22Rv1 (cell line): ENCODE measurements at regions not wholly inside any gene's neighbourhood (a gene's known extent, or its start where the extent isn't known, plus 50 kb on each side); places are given as distances from the start of the nearest gene placed in this dataset.

ENCODE experiments used
- ZFX ChIP-seq: fragments of 450-650 bp; IDR thresholded peaks from 2 replicates; pipeline ENCODE4 v1.6.1; 2017; ENCODE audit warnings: antibody characterized with exemption, borderline replicate concordance
- TF ChIP-seq, protein P1 (sequence below): fragments of 450-650 bp; IDR thresholded peaks from 2 replicates; pipeline ENCODE4 v1.5.1; 2017; ENCODE audit warnings: mild to moderate bottlenecking

DNA sequence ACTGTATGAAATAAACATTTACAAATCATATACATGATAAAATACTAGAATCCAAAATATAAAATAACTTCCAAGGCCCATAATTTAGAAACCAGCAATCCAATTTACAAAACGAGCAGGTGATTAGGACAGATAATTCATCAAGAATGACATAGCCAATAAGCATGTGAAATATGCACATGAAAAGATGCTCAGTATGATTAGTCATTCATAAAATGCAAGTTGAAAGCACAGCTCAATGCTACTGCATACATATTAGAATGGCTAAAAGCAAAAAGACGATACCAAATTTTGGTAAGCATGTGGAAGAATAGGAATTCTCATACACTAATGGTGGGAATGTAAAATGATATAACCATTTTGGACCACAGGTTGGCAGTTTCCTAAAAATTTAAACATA, 837.2 kb upstream of the MIR17HG start:
- TF ChIP-seq, protein P1, sequence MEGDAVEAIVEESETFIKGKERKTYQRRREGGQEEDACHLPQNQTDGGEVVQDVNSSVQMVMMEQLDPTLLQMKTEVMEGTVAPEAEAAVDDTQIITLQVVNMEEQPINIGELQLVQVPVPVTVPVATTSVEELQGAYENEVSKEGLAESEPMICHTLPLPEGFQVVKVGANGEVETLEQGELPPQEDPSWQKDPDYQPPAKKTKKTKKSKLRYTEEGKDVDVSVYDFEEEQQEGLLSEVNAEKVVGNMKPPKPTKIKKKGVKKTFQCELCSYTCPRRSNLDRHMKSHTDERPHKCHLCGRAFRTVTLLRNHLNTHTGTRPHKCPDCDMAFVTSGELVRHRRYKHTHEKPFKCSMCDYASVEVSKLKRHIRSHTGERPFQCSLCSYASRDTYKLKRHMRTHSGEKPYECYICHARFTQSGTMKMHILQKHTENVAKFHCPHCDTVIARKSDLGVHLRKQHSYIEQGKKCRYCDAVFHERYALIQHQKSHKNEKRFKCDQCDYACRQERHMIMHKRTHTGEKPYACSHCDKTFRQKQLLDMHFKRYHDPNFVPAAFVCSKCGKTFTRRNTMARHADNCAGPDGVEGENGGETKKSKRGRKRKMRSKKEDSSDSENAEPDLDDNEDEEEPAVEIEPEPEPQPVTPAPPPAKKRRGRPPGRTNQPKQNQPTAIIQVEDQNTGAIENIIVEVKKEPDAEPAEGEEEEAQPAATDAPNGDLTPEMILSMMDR, result no peak
- TF ChIP-seq ZFX, result no peak
